Myocyte (in vitro differentiated cells): ENCODE measurements at regions not wholly inside any gene's neighbourhood (a gene's known extent, or its start where the extent isn't known, plus 50 kb on each side); places are given as distances from the start of the nearest gene placed in this dataset.
A peak's percentile ranks its signal among the peaks of the same experiment; 100 is the strongest.
"Not testable (repeated sequence)": the region's sequence is repeated elsewhere in the genome, so short reads cannot be mapped to it uniquely, and the experiment has no call there.

Experiments
- DNase-seq: peaks from one replicate; pipeline ENCODE4 v3.0.0-alpha.2; 2012; ENCODE audit warnings: low read depth

GRCh38 chr6:29227235-29227634, 56.5 kb downstream of the OR2J2 start:
- no peak for DNase-seq

- DNase-seq = no peak
Observed at GRCh38 chr6:29230666-29231065, 60.0 kb downstream of the OR2J2 start.

- DNase-seq = no peak
Observed at GRCh38 chr6:29232725-29233124, 62.0 kb downstream of the OR2J2 start.

- DNase-seq = peak; percentile 5
Observed at GRCh38 chr6:29236060-29236459, 65.4 kb downstream of the OR2J2 start.

- no peak for DNase-seq
Observed at GRCh38 chr6:29236634-29237033, 64.9 kb upstream of the OR14J1 start.

GRCh38 chr6:29243044-29243443, 58.5 kb upstream of the OR14J1 start:
- not testable (repeated sequence) for DNase-seq
